ENCODE measurements at regions not wholly inside any gene's neighbourhood (a gene's known extent, or its start where the extent isn't known, plus 50 kb on each side); places are given as distances from the start of the nearest gene placed in this dataset.

DNA sequence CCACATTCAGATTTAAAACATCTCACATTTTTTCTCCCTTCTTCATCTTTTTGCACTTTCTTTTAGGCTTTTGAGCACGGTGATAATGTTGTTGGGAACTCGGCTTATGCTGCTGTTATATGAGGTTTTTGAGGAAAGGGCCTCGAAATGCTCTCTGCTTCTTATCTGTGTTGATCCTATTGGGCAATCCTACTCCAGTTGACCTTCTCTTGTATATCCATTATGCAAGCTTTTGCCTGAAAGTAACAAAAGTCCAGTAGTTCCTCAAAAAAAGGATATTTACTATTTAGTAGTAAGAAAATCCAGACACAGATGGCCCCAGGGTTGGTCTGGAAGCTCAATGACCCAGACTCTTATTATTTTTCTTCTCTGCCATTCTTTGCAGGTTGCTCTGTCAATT lies 57.7 kb upstream of the SPANXB1 start:
- no peak for TF ChIP-seq POLR2A (IDR thresholded peaks at IDR 0.05; ENCODE audit: low read depth, low read length)
- FAIRE-seq (no peak), DNase-seq (ENCODE audit: insufficient read length, low spot score) (no peak)

DNA sequence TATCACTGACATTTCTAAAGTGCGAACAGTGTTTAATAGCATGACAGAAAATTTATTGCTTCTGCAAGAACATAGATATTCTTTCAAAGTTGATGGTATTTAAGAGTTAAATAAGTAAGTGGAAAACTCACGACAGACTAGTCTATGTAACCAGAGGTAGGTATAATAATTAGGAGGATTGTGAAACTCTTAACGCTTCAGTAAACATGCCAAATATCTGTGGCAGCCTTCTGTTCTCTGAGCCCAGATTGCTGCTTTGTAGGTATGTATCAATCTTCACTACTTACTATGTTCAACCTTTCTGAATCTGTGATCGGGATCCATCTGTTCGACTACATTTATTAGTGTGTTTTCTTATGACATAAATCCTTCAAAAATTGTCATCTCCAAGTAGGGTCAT lies 53.6 kb upstream of the SPANXB1 start:
- no peak for TF ChIP-seq POLR2A (IDR thresholded peaks at IDR 0.05; ENCODE audit: low read depth, low read length)
- FAIRE-seq: no peak
- no peak for DNase-seq (ENCODE audit: insufficient read length, low spot score)

DNA sequence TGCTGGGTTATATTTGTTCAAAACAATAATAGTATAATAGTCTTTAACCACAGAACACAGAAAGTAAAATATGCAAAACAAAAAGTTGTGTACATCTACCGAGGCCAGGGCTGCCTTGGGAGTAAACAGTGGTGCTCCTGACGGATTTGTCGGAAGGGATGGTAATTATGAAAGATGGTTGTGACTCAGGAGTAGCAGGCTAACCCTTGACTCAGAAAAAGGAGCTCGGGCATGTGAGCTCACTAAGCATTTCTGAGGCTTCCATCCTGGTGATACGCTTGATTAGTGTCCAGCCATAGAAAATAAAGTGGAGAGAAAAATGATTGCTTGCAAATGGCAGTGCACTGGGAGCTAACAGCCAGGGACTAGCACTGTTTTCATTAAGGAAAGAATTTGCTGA lies 53.2 kb upstream of the SPANXB1 start:
- no peak for TF ChIP-seq POLR2A (IDR thresholded peaks at IDR 0.05; ENCODE audit: low read depth, low read length)
- no peak for DNase-seq (ENCODE audit: insufficient read length, low spot score)
- no peak for FAIRE-seq
